Right ventricle myocardium inferior (tissue), 1 donor: ENCODE measurements at regions not wholly inside any gene's neighbourhood (a gene's known extent, or its start where the extent isn't known, plus 50 kb on each side); places are given as distances from the start of the nearest gene placed in this dataset.

Experiments
- ATAC-seq: fragments of 200-7000 bp; cut with Tn5 transposase; one replicate; pipeline ENCODE4 v1.9.1; 2020; ENCODE audit warnings: mild to moderate bottlenecking, moderate library complexity
- DNase-seq: peaks from one replicate; pipeline ENCODE4 v3.0.0; 2021; ENCODE audit errors: missing footprints
- intact Hi-C: fragments of 100-400 bp; cut with DNase I; formaldehyde crosslinking; loops from one replicate; pipeline ENCODE4 v1.11.0; 2022
- donor health status: DM: no; HTN: yes; CAD: no; lungs with severe emphysema.

- ATAC-seq: no peak
- no peak for DNase-seq
- intact Hi-C loops: no loop called here
Measured at GRCh38 chr6:74964871-74965441, 240.9 kb downstream of the COL12A1 start.

- no peak for DNase-seq
- no peak for ATAC-seq
- intact Hi-C loops: no loop called here
Measured at GRCh38 chr6:74956559-74957428, 249.1 kb downstream of the COL12A1 start.

GRCh38 chr6:74953708-74954107 is 252.1 kb downstream of the COL12A1 start:
- ATAC-seq: no peak
- no peak for DNase-seq
- intact Hi-C loops: no loop called here

- ATAC-seq: no peak
- DNase-seq: no peak
- intact Hi-C loops: no loop called here
Measured at GRCh38 chr6:74946961-74947360, 258.9 kb downstream of the COL12A1 start.

GRCh38 chr6:74942130-74942529 is 263.7 kb downstream of the COL12A1 start:
- DNase-seq: no peak
- ATAC-seq: no peak
- intact Hi-C loops: no loop called here

- DNase-seq (no peak), ATAC-seq (no peak)
- intact Hi-C loops: no loop called here
Measured at GRCh38 chr6:74941424-74941823, 264.4 kb downstream of the COL12A1 start.

GRCh38 chr6:74939721-74940620 is 265.9 kb downstream of the COL12A1 start:
- ATAC-seq: no peak
- intact Hi-C loops: no loop called here

GRCh38 chr6:74939151-74939708 is 266.6 kb downstream of the COL12A1 start:
- DNase-seq (no peak), ATAC-seq (no peak)
- intact Hi-C loops: no loop called here

More at GRCh38 chr6:74939721-74940620, 265.9 kb downstream of the COL12A1 start:
- DNase-seq: no peak

GRCh38 chr6:74937936-74938335 is 267.9 kb downstream of the COL12A1 start:
- DNase-seq (no peak), ATAC-seq (no peak)
- intact Hi-C loops: no loop called here

GRCh38 chr6:74936886-74937285 is 269.0 kb downstream of the COL12A1 start:
- intact Hi-C loops: no loop called here
- ATAC-seq (no peak), DNase-seq (no peak)

GRCh38 chr6:74932232-74932888 is 273.5 kb downstream of the COL12A1 start:
- intact Hi-C loops: no loop called here
- DNase-seq: no peak
- no peak for ATAC-seq

- ATAC-seq: no peak
- intact Hi-C loops: no loop called here
Measured at GRCh38 chr6:74931558-74931957, 274.3 kb downstream of the COL12A1 start.

GRCh38 chr6:74928203-74928602 is 277.6 kb downstream of the COL12A1 start:
- intact Hi-C loops: no loop called here
- ATAC-seq: no peak
- DNase-seq: no peak

More at GRCh38 chr6:74931558-74931957, 274.3 kb downstream of the COL12A1 start:
- DNase-seq: no peak

GRCh38 chr6:74927299-74927698 is 278.6 kb downstream of the COL12A1 start:
- no peak for DNase-seq
- intact Hi-C loops: no loop called here
- ATAC-seq: no peak

- DNase-seq (no peak), ATAC-seq (no peak)
- intact Hi-C loops: no loop called here
Measured at GRCh38 chr6:74925683-74926082, 280.2 kb downstream of the COL12A1 start.

- DNase-seq: no peak
- no peak for ATAC-seq
- intact Hi-C loops: no loop called here
Measured at GRCh38 chr6:74914888-74915287, 291.0 kb downstream of the COL12A1 start.

GRCh38 chr6:74912234-74912633 is 293.6 kb downstream of the COL12A1 start:
- no peak for DNase-seq

GRCh38 chr6:74902846-74903245 is 303.0 kb downstream of the COL12A1 start:
- no peak for ATAC-seq
- intact Hi-C loops: no loop called here
- no peak for DNase-seq

More at GRCh38 chr6:74912234-74912633, 293.6 kb downstream of the COL12A1 start:
- intact Hi-C loops: no loop called here
- no peak for ATAC-seq

GRCh38 chr6:74902089-74902488 is 303.8 kb downstream of the COL12A1 start:
- intact Hi-C loops: no loop called here
- DNase-seq: no peak
- no peak for ATAC-seq
